Activated CD8-positive, alpha-beta T cell treated with anti-CD3 and anti-CD28 coated beads for 36 hours (primary cell): ENCODE measurements at regions not wholly inside any gene's neighbourhood (a gene's known extent, or its start where the extent isn't known, plus 50 kb on each side); places are given as distances from the start of the nearest gene placed in this dataset.

Source experiments
- ATAC-seq: fragments of 200-7000 bp; cut with Tn5 transposase; one replicate; pipeline ENCODE4 v1.10.0; 2021; ENCODE audit warnings: mild to moderate bottlenecking, moderate library complexity
- CTCF ChIA-PET: fragments of 350-600 bp; sonication (Branson Sonifier 250); formaldehyde crosslinking; loops from one replicate; lab custom pipeline; 2021; ENCODE audit warnings: antibody characterized with exemption; lab: Charles Lee
- POLR2A ChIA-PET: fragments of 350-600 bp; sonication (Branson Sonifier 250); formaldehyde crosslinking; loops from one replicate; lab custom pipeline; 2021; ENCODE audit warnings: antibody characterized with exemption; lab: Charles Lee
- DNase-seq: peaks from one replicate; pipeline ENCODE4 v3.0.0-alpha.2; 2020
- H3K27ac Mint-ChIP-seq: one replicate; pipeline ENCODE4 v1.8.0; 2021; ENCODE audit warnings: mild to moderate bottlenecking, mixed read lengths
- H3K27me3 Mint-ChIP-seq: one replicate; pipeline ENCODE4 v1.8.0; 2021; ENCODE audit warnings: mixed read lengths
- H3K36me3 Mint-ChIP-seq: one replicate; pipeline ENCODE4 v1.8.0; 2021; ENCODE audit warnings: low read depth, mixed read lengths
- H3K4me1 Mint-ChIP-seq: one replicate; pipeline ENCODE4 v1.8.0; 2021; ENCODE audit warnings: low read depth, mixed read lengths
- H3K4me3 Mint-ChIP-seq: one replicate; pipeline ENCODE4 v1.8.0; 2021; ENCODE audit warnings: mild to moderate bottlenecking, moderate library complexity, mixed read lengths
- H3K9me3 Mint-ChIP-seq: one replicate; pipeline ENCODE4 v1.8.0; 2021; ENCODE audit warnings: mixed read lengths
- intact Hi-C: fragments of 100-400 bp; cut with micrococcal nuclease; formaldehyde crosslinking; loops from one replicate; pipeline ENCODE4 v1.10.0; 2022
- TF ChIP-seq, protein P1 (sequence below): fragments of 200-600 bp; IDR thresholded peaks from one replicate; pipeline ENCODE4 v1.8.0; 2022; ENCODE audit warnings: antibody characterized with exemption, mild to moderate bottlenecking

DNA sequence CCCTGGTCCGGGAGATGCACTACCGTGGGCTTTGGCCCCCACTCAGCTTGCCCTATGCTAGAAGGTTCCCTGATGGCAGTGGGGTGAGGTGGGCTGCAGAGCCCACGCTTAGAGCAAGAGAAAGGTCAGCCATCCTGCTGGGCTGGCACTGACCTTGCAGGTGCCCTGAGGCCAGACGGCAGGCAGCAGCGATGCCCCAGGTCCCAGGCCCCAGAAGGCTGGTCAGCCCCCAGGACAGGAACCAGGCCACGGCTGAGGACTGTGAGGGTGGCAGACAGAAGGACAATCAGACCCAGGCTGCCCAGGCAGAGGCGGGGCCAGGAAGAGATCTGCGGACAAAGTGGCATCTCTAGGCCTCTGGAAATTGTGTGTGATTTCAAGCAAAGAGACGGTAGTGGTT lies 231.7 kb downstream of the CTTN start:
- intact Hi-C loops, result no loop called here
- peaks cover 2% of the 10 kb centered on the region for H3K4me1 Mint-ChIP-seq
- DNase-seq, result no peak
- TF ChIP-seq, protein P1, sequence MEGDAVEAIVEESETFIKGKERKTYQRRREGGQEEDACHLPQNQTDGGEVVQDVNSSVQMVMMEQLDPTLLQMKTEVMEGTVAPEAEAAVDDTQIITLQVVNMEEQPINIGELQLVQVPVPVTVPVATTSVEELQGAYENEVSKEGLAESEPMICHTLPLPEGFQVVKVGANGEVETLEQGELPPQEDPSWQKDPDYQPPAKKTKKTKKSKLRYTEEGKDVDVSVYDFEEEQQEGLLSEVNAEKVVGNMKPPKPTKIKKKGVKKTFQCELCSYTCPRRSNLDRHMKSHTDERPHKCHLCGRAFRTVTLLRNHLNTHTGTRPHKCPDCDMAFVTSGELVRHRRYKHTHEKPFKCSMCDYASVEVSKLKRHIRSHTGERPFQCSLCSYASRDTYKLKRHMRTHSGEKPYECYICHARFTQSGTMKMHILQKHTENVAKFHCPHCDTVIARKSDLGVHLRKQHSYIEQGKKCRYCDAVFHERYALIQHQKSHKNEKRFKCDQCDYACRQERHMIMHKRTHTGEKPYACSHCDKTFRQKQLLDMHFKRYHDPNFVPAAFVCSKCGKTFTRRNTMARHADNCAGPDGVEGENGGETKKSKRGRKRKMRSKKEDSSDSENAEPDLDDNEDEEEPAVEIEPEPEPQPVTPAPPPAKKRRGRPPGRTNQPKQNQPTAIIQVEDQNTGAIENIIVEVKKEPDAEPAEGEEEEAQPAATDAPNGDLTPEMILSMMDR, result no peak
- ChIA-PET POLR2A (no interaction called here), CTCF (no interaction called here)
- no peaks in the 10 kb centered on the region for H3K36me3 Mint-ChIP-seq
- H3K27ac Mint-ChIP-seq, result no peak overlapping the region
- peaks cover 4% of the 10 kb centered on the region for H3K27me3 Mint-ChIP-seq
- H3K9me3 Mint-ChIP-seq, result no peaks in the 10 kb centered on the region
- H3K4me3 Mint-ChIP-seq, result no peak overlapping the region
- no peak for ATAC-seq

DNA sequence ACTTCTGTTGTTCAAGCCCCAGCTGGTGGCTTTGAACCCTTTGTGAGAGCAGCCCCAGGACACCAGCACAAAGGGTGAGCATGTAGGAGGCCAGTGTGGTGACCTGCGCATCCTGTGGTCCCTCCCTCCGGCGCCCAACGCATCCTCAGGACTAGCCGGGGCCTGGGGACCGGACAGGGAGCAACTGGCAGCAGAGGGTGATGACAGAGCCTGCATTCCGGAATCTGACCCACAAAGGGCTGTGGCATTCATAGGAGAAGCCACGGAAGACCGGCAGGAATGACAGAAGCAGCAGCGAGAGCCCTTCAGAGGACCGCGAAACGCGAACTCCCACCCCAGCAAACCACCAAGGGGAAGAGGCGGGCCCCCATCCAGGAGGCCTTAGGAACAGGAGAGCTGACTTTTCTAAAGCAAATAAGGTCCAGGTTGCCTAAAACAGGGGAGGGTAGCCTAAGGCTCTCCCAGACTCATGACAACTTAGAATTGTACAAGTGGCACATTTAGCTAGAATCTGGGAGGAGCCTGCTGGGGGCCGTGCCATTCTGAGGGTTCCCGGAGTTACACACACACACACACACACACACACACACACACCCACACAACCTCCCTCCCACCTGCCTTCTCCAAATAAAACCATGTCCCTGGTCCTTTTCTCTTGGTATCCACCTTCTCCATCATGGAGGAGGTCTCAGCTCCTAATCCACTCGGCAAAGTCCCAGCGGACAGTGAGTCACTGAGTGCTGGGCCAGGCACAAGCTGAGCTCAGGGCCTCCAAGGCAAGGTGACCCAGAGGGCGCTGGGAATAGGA lies 232.7 kb downstream of the CTTN start:
- no peaks in the 10 kb centered on the region for H3K9me3 Mint-ChIP-seq
- intact Hi-C loops, result no loop called here
- no peak overlapping the region for H3K27ac Mint-ChIP-seq
- no peak overlapping the region for H3K4me3 Mint-ChIP-seq
- peaks cover 2% of the 10 kb centered on the region for H3K4me1 Mint-ChIP-seq
- H3K27me3 Mint-ChIP-seq, result peaks cover 4% of the 10 kb centered on the region
- TF ChIP-seq, protein P1, result no peak
- POLR2A ChIA-PET, result no interaction called here
- ATAC-seq, result no peak
- H3K36me3 Mint-ChIP-seq, result no peaks in the 10 kb centered on the region
- DNase-seq, result no peak
- CTCF ChIA-PET, result no interaction called here

DNA sequence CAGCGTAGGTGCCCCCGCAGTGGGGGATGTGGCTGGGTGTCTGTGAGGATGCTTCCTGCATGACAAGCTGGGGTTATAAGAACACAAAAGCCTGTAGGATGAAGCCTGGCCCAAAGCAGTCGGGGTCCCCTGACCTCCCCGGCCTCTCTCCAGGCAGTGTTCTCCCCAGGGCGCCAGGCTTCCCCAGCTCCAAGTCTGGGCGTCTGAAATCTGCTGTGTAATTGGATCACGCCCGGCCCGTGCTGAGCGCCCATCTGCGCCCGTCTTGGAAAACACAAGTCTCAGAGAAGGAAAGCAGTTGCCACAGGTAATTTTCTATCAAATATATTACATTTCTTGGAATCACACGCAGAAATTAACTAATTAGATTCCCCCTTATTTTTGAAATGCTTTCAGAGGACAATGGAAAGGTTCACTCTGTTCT lies 233.3 kb downstream of the CTTN start:
- intact Hi-C loops, result no loop called here
- ATAC-seq (no peak), DNase-seq (no peak)
- POLR2A ChIA-PET, result no interaction called here
- Mint-ChIP-seq H3K4me1 (peaks cover 2% of the 10 kb centered on the region), H3K36me3 (no peaks in the 10 kb centered on the region), H3K27me3 (peaks cover 4% of the 10 kb centered on the region), H3K27ac (no peak overlapping the region), H3K9me3 (no peaks in the 10 kb centered on the region), H3K4me3 (no peak overlapping the region)
- CTCF ChIA-PET, result no interaction called here
- TF ChIP-seq, protein P1, result no peak

DNA sequence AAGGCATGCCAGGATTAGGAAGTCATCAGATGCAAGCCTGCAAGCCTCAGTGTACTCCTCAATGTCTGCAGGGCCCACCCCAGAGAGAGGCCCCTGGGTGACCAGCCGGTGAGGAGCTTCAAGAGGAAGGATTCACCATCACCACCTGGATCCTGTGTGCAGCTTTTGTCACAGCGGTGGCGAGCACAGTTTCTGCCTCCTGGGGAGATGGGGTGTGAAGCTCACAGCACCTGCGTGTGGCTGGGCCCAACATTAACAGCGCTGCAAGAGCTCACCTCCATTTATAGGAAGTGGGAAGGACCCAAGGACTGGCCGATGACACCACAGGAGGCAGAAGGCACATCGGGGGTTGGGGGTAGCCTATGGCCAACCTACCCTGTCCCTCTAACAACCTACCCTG lies 235.3 kb downstream of the CTTN start:
- intact Hi-C loops, result no loop called here
- H3K4me1 Mint-ChIP-seq, result peaks cover 2% of the 10 kb centered on the region
- DNase-seq (no peak), ATAC-seq (no peak)
- no peak overlapping the region for H3K4me3 Mint-ChIP-seq
- H3K27ac Mint-ChIP-seq, result no peak overlapping the region
- CTCF ChIA-PET, result no interaction called here
- peaks cover 3% of the 10 kb centered on the region for H3K27me3 Mint-ChIP-seq
- H3K9me3 Mint-ChIP-seq, result no peaks in the 10 kb centered on the region
- no peaks in the 10 kb centered on the region for H3K36me3 Mint-ChIP-seq
- TF ChIP-seq, protein P1, result no peak
- POLR2A ChIA-PET, result interaction anchor here (0.6 kb wide), 1 partner anchor 638 kb away, joined by 3 read pairs; no protein-coding TSS in a partner anchor

DNA sequence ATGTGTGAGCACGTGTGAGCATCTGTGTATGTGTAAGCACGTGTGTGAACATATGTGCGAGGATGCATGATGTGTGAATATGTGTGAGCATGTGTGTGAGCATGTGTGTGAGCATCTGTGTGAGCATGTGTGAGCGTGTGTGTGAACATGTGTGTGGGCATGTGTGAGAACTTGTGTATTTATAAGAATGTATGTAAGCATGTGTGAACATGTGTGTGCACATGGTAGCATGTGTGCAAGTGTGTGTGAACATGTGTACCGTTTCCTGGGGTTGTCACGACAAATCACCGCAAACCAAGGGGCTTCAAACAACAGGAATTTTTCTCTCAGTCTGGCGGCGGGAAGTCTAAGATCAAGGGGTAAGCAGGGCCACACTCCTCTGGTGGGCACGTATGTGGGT lies 238.3 kb downstream of the CTTN start:
- ATAC-seq (no peak), DNase-seq (no peak)
- intact Hi-C loops, result no loop called here
- Mint-ChIP-seq H3K4me3 (no peak overlapping the region), H3K27ac (no peak overlapping the region), H3K4me1 (no peaks in the 10 kb centered on the region), H3K27me3 (peaks cover 6% of the 10 kb centered on the region), H3K36me3 (no peaks in the 10 kb centered on the region), H3K9me3 (no peaks in the 10 kb centered on the region)
- ChIA-PET POLR2A (no interaction called here), CTCF (no interaction called here)
- TF ChIP-seq, protein P1, result no peak
